GM23338 (cell line): ENCODE measurements at regions not wholly inside any gene's neighbourhood (a gene's known extent, or its start where the extent isn't known, plus 50 kb on each side); places are given as distances from the start of the nearest gene placed in this dataset.
A peak's percentile ranks its signal among the peaks of the same experiment; 100 is the strongest.

Experiments
- ATAC-seq: fragments of 200-7000 bp; cut with Tn5 transposase; 3 replicates; pipeline ENCODE4 v1.9.1; 2020
- DNase-seq: peaks from one replicate; pipeline ENCODE4 v3.0.0-alpha.2; 2015; ENCODE audit warnings: low spot score
- H2AFZ ChIP-seq: fragments of 200-600 bp; sonication (generic); 2 replicates; pipeline ENCODE4 v1.8.0; 2016; ENCODE audit warnings: antibody characterized with exemption, mild to moderate bottlenecking, moderate library complexity
- H3F3A ChIP-seq: fragments of 200-600 bp; sonication (generic); replicated peaks from 2 replicates; pipeline ENCODE4 v1.8.0; 2017; ENCODE audit warnings: antibody characterized with exemption, mixed run types, low read depth
- H3K27ac ChIP-seq: fragments of 200-600 bp; sonication (generic); 2 replicates; pipeline ENCODE4 v1.6.1; 2016; ENCODE audit warnings: low read depth
- H3K27me3 ChIP-seq: fragments of 200-600 bp; sonication (generic); 2 replicates; pipeline ENCODE4 v1.8.0; 2016; ENCODE audit warnings: mild to moderate bottlenecking, mixed run types, moderate library complexity; ENCODE audit not compliant: insufficient read depth
- H3K36me3 ChIP-seq: fragments of 200-600 bp; sonication (generic); 2 replicates; pipeline ENCODE4 v1.8.0; 2016; ENCODE audit warnings: mild to moderate bottlenecking; ENCODE audit not compliant: insufficient read depth
- H3K4me1 ChIP-seq: fragments of 200-600 bp; sonication (generic); 2 replicates; pipeline ENCODE4 v1.8.0; 2016; ENCODE audit warnings: mild to moderate bottlenecking, moderate library complexity; ENCODE audit not compliant: insufficient read depth
- H3K4me2 ChIP-seq: fragments of 200-600 bp; sonication (generic); 2 replicates; pipeline ENCODE4 v1.7.1; 2017; ENCODE audit warnings: mixed run types
- H3K4me3 ChIP-seq: fragments of 200-600 bp; sonication (generic); 2 replicates; pipeline ENCODE4 v1.6.1; 2016; ENCODE audit warnings: mixed run types
- H3K79me2 ChIP-seq: fragments of 200-600 bp; sonication (generic); replicated peaks from 2 replicates; pipeline ENCODE4 v1.8.0; 2017; ENCODE audit warnings: mild to moderate bottlenecking; ENCODE audit not compliant: insufficient read depth
- H3K9me2 ChIP-seq: fragments of 200-600 bp; sonication (generic); 2 replicates; pipeline ENCODE4 v1.8.0; 2017; ENCODE audit not compliant: insufficient read depth
- H4K20me1 ChIP-seq: fragments of 200-600 bp; sonication (generic); replicated peaks from 2 replicates; pipeline ENCODE4 v1.8.0; 2017; ENCODE audit warnings: mild to moderate bottlenecking; ENCODE audit not compliant: insufficient read depth
- H3K27ac Mint-ChIP-seq: 2 replicates; pipeline ENCODE4 v1.8.0; 2020; ENCODE audit warnings: inconsistent platforms, mild to moderate bottlenecking, moderate library complexity, mixed read lengths
- H3K27me3 Mint-ChIP-seq: 3 replicates; pipeline ENCODE4 v1.8.0; 2022; ENCODE audit warnings: low read depth, mild to moderate bottlenecking, moderate library complexity, mixed read lengths, inconsistent platforms; ENCODE audit not compliant: insufficient read depth, poor library complexity
- H3K36me3 Mint-ChIP-seq: 3 replicates; pipeline ENCODE4 v1.8.0; 2021; ENCODE audit warnings: low read depth, mild to moderate bottlenecking, inconsistent platforms, moderate library complexity, mixed read lengths
- H3K4me1 Mint-ChIP-seq: 3 replicates; pipeline ENCODE4 v1.8.0; 2020; ENCODE audit warnings: mild to moderate bottlenecking, inconsistent platforms, mixed read lengths
- H3K4me3 Mint-ChIP-seq: 3 replicates; pipeline ENCODE4 v1.8.0; 2021; ENCODE audit warnings: moderate library complexity, mild to moderate bottlenecking, inconsistent platforms, mixed read lengths
- H3K9me3 Mint-ChIP-seq: 3 replicates; pipeline ENCODE4 v1.8.0; 2020; ENCODE audit warnings: moderate library complexity, mild to moderate bottlenecking, inconsistent platforms, mixed read lengths
- CREB1 ChIP-seq: fragments of 250-450 bp; sonication (Bioruptor Pico); IDR thresholded peaks from 2 replicates; pipeline ENCODE4 v1.5.0; 2020; ENCODE audit warnings: low read depth, mild to moderate bottlenecking, moderate library complexity
- CTCF ChIP-seq, 2 experiments: fragments of 200-600 bp in 1 of 2; sonication (generic) in 1 of 2; conservative IDR thresholded peaks; 2 replicates each; pipeline versions ENCODE4 v1.5.1 to v1.6.1; 2016 to 2017; ENCODE audit warnings: antibody characterized with exemption in 2 of 2, low read depth in 2 of 2, mild to moderate bottlenecking in 2 of 2, moderate library complexity in 1 of 2
- ETS1 ChIP-seq: IDR thresholded peaks from 2 replicates; pipeline ENCODE4 v1.6.1; 2016; ENCODE audit warnings: antibody characterized with exemption
- EZH2 ChIP-seq: fragments of 200-600 bp; sonication (generic); IDR thresholded peaks from one replicate; pipeline ENCODE4 v1.8.0; 2017; ENCODE audit warnings: antibody characterized with exemption, mild to moderate bottlenecking, low read depth; ENCODE audit not compliant: unreplicated experiment
- EZH2phosphoT487 ChIP-seq: fragments of 200-600 bp; sonication (generic); IDR thresholded peaks from one replicate; pipeline ENCODE4 v1.8.1; 2018; ENCODE audit warnings: antibody characterized with exemption; ENCODE audit not compliant: unreplicated experiment
- JUNB ChIP-seq: IDR thresholded peaks from one replicate; pipeline ENCODE4 v1.6.1; 2016; ENCODE audit warnings: antibody characterized with exemption; ENCODE audit not compliant: unreplicated experiment
- NANOG ChIP-seq: IDR thresholded peaks from 2 replicates; pipeline ENCODE4 v1.6.1; 2016; ENCODE audit warnings: antibody characterized with exemption, borderline replicate concordance
- STAT1 ChIP-seq: IDR thresholded peaks from one replicate; pipeline ENCODE4 v1.6.1; 2016; ENCODE audit warnings: antibody characterized with exemption; ENCODE audit not compliant: unreplicated experiment
- ZNF114 ChIP-seq: fragments of 250-450 bp; sonication (Bioruptor Pico); IDR thresholded peaks from 2 replicates; pipeline ENCODE4 v1.5.0; 2020; ENCODE audit warnings: mild to moderate bottlenecking, moderate library complexity
- ZNF331 ChIP-seq: fragments of 250-450 bp; sonication (Bioruptor Pico); IDR thresholded peaks from 2 replicates; pipeline ENCODE4 v1.5.0; 2020; ENCODE audit warnings: low read depth, mild to moderate bottlenecking, moderate library complexity
- ZNF462 ChIP-seq: fragments of 250-450 bp; sonication (Bioruptor Pico); IDR thresholded peaks from 2 replicates; pipeline ENCODE4 v1.5.0; 2020; ENCODE audit warnings: mild to moderate bottlenecking, moderate library complexity

- no peaks in the 10 kb centered on the region for H3K36me3 ChIP-seq
- no peaks in the 10 kb centered on the region for H3K4me1 ChIP-seq
- Mint-ChIP-seq H3K4me1 (peaks cover 7% of the 10 kb centered on the region), H3K36me3 (no peaks in the 10 kb centered on the region), H3K9me3 (no peaks in the 10 kb centered on the region; the same call in 1 of the 3 replicates), H3K27me3 (peaks cover 9% of the 10 kb centered on the region), H3K4me3 (no peak overlapping the region; the same call in 2 of the 3 replicates), H3K27ac (no peak overlapping the region)
- no peaks in the 10 kb centered on the region for H3K79me2 ChIP-seq
- no peaks in the 10 kb centered on the region for H4K20me1 ChIP-seq
- no peaks in the 10 kb centered on the region for H3K27me3 ChIP-seq
- no peaks in the 10 kb centered on the region; the same call in 1 of the 2 replicates for H3K9me2 ChIP-seq
- H2AFZ ChIP-seq = no peak overlapping the region
- no peak overlapping the region for H3K27ac ChIP-seq
- ATAC-seq (no peak), DNase-seq (no peak)
- no peak for TF ChIP-seq JUNB
- TF ChIP-seq EZH2phosphoT487 = no peak
- TF ChIP-seq ETS1 = no peak
- H3K4me3 ChIP-seq = no peak overlapping the region
- H3F3A ChIP-seq = no peaks in the 10 kb centered on the region
- H3K4me2 ChIP-seq = no peak overlapping the region
Measured at GRCh38 chr13:111904166-111904565, 162.8 kb upstream of the SOX1 start.

GRCh38 chr13:111904701-111905608 is 162.0 kb upstream of the SOX1 start:
- Mint-ChIP-seq H3K4me3 (no peak overlapping the region), H3K4me1 (peaks cover 7% of the 10 kb centered on the region), H3K27ac (no peak overlapping the region), H3K36me3 (no peaks in the 10 kb centered on the region), H3K27me3 (peaks cover 11% of the 10 kb centered on the region), H3K9me3 (no peaks in the 10 kb centered on the region; the same call in 1 of the 3 replicates)
- H3F3A ChIP-seq = no peaks in the 10 kb centered on the region
- no peak overlapping the region for H3K4me2 ChIP-seq
- peak; percentile 44 for ATAC-seq
- DNase-seq = peak; percentile 28
- H3K27ac ChIP-seq = no peak overlapping the region
- H3K4me1 ChIP-seq = no peaks in the 10 kb centered on the region
- TF ChIP-seq STAT1 (no peak), NANOG (no peak), EZH2 (no peak), CTCF (conservative IDR thresholded peaks at IDR 0.05; ENCODE audit: low read depth in 2 of 2) (no peak), EZH2phosphoT487 (no peak), CREB1 (no peak), ZNF331 (CRISPR knock-in tag) (no peak), ZNF462 (CRISPR knock-in tag) (no peak), ZNF114 (CRISPR knock-in tag) (no peak)
- H3K27me3 ChIP-seq = no peaks in the 10 kb centered on the region
- no peaks in the 10 kb centered on the region for H4K20me1 ChIP-seq
- H3K4me3 ChIP-seq = no peak overlapping the region
- no peaks in the 10 kb centered on the region for H3K79me2 ChIP-seq
- peak overlapping the region; percentile 78; the same call in 1 of the 2 replicates for H2AFZ ChIP-seq
- H3K9me2 ChIP-seq = no peaks in the 10 kb centered on the region; the same call in 1 of the 2 replicates
- H3K36me3 ChIP-seq = no peaks in the 10 kb centered on the region
